MM.1S (cell line): ENCODE measurements at regions not wholly inside any gene's neighbourhood (a gene's known extent, or its start where the extent isn't known, plus 50 kb on each side); places are given as distances from the start of the nearest gene placed in this dataset.

Source experiments
- DNase-seq: peaks from one replicate; pipeline ENCODE4 v3.0.0-alpha.2; 2015
- H2AFZ ChIP-seq: fragments of 300-600 bp; sonication (generic); 2 replicates; pipeline ENCODE4 v1.6.0; 2016; ENCODE audit warnings: antibody characterized with exemption, low read length
- H3F3A ChIP-seq: fragments of 300-600 bp; sonication (generic); 2 replicates; pipeline ENCODE4 v1.6.1; 2016; ENCODE audit warnings: mild to moderate bottlenecking, antibody characterized with exemption, low read length, moderate library complexity, mixed read lengths; ENCODE audit not compliant: insufficient read depth
- H3K27ac ChIP-seq: fragments of 300-600 bp; sonication (generic); 2 replicates; pipeline ENCODE4 v1.5.1; 2016; ENCODE audit warnings: mild to moderate bottlenecking, low read length
- H3K27me3 ChIP-seq: fragments of 300-600 bp; sonication (generic); replicated peaks from 2 replicates; pipeline ENCODE4 v1.6.0; 2016; ENCODE audit warnings: low read length; ENCODE audit not compliant: insufficient read depth
- H3K36me3 ChIP-seq: fragments of 300-600 bp; sonication (generic); replicated peaks from 2 replicates; pipeline ENCODE4 v1.6.1; 2016; ENCODE audit warnings: mild to moderate bottlenecking, low read length, mixed read lengths; ENCODE audit not compliant: insufficient read depth
- H3K4me1 ChIP-seq: fragments of 300-600 bp; sonication (generic); 2 replicates; pipeline ENCODE4 v1.6.1; 2016; ENCODE audit warnings: low read length, mixed read lengths
- H3K4me2 ChIP-seq: fragments of 300-600 bp; sonication (generic); 2 replicates; pipeline ENCODE4 v1.6.0; 2016; ENCODE audit warnings: low read depth, low read length
- H3K4me3 ChIP-seq: fragments of 300-600 bp; sonication (generic); 2 replicates; pipeline ENCODE4 v1.5.1; 2016; ENCODE audit warnings: low read length, mixed read lengths
- H3K79me2 ChIP-seq: fragments of 300-600 bp; sonication (generic); 2 replicates; pipeline ENCODE4 v1.6.1; 2016; ENCODE audit warnings: mixed run types, low read length, mixed read lengths
- H3K9ac ChIP-seq: fragments of 300-600 bp; sonication (generic); 2 replicates; pipeline ENCODE4 v1.6.1; 2016; ENCODE audit warnings: low read length, mixed read lengths
- H3K9me2 ChIP-seq: fragments of 300-600 bp; sonication (generic); replicated peaks from 2 replicates; pipeline ENCODE4 v1.6.1; 2016; ENCODE audit warnings: mild to moderate bottlenecking, low read length, mixed read lengths; ENCODE audit not compliant: insufficient read depth
- H3K9me3 ChIP-seq: fragments of 300-600 bp; sonication (generic); replicated peaks from 2 replicates; pipeline ENCODE4 v1.6.1; 2016; ENCODE audit warnings: mild to moderate bottlenecking, low read length, mixed read lengths; ENCODE audit not compliant: insufficient read depth
- H4K20me1 ChIP-seq: fragments of 300-600 bp; sonication (generic); 2 replicates; pipeline ENCODE4 v1.6.1; 2016; ENCODE audit warnings: mild to moderate bottlenecking, low read length, moderate library complexity, mixed read lengths; ENCODE audit not compliant: insufficient read depth
- EZH2 ChIP-seq: fragments of 300-600 bp; sonication (generic); optimal IDR thresholded peaks from 2 replicates; pipeline ENCODE3; 2017; ENCODE audit warnings: low read depth, mild to moderate bottlenecking, antibody characterized with exemption, low read length, mixed read lengths
- EZH2phosphoT487 ChIP-seq: fragments of 300-600 bp; sonication (generic); IDR thresholded peaks from 2 replicates; pipeline ENCODE4 v1.6.1; 2018; ENCODE audit warnings: antibody characterized with exemption, low read length
- TF ChIP-seq, protein P1 (sequence below): fragments of 300-600 bp; sonication (generic); IDR thresholded peaks from 2 replicates; pipeline ENCODE4 v1.5.1; 2016; ENCODE audit warnings: antibody characterized with exemption, low read length, mixed read lengths

DNA sequence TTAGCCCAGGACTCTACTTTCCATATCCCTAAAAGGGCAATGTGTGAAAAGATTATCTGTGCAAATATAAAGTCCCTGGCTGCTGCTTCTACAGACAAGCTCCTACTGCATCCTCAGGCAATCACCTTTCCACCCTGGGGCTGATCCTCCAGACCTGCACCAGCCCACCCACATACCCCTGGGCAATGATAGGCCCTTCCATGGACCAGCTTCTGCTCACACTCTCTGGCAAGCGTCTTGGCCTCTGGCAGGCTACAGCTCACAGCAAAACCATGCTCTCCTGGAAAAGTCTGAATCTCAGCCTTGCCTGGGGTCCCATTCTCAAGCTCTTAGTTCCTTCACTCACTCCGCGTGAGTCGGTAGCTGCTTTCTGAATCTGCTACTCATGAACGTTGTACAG is 69.5 kb downstream of the IGLL5 start:
- H4K20me1 ChIP-seq: no peaks in the 10 kb centered on the region
- DNase-seq: no peak
- no peaks in the 10 kb centered on the region for H3K9me2 ChIP-seq
- no peaks in the 10 kb centered on the region for H3K79me2 ChIP-seq
- no peak overlapping the region for H3K9ac ChIP-seq
- no peak overlapping the region for H3K27ac ChIP-seq
- H2AFZ ChIP-seq: no peak overlapping the region
- no peak overlapping the region for H3K4me2 ChIP-seq
- no peak overlapping the region for H3K4me3 ChIP-seq
- no peaks in the 10 kb centered on the region for H3K9me3 ChIP-seq
- no peaks in the 10 kb centered on the region for H3K36me3 ChIP-seq
- TF ChIP-seq EZH2 (no peak), EZH2phosphoT487 (no peak)
- TF ChIP-seq, protein P1, sequence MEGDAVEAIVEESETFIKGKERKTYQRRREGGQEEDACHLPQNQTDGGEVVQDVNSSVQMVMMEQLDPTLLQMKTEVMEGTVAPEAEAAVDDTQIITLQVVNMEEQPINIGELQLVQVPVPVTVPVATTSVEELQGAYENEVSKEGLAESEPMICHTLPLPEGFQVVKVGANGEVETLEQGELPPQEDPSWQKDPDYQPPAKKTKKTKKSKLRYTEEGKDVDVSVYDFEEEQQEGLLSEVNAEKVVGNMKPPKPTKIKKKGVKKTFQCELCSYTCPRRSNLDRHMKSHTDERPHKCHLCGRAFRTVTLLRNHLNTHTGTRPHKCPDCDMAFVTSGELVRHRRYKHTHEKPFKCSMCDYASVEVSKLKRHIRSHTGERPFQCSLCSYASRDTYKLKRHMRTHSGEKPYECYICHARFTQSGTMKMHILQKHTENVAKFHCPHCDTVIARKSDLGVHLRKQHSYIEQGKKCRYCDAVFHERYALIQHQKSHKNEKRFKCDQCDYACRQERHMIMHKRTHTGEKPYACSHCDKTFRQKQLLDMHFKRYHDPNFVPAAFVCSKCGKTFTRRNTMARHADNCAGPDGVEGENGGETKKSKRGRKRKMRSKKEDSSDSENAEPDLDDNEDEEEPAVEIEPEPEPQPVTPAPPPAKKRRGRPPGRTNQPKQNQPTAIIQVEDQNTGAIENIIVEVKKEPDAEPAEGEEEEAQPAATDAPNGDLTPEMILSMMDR: no peak
- H3F3A ChIP-seq: peaks cover 13% of the 10 kb centered on the region
- H3K27me3 ChIP-seq: no peaks in the 10 kb centered on the region
- H3K4me1 ChIP-seq: peaks cover 44% of the 10 kb centered on the region

DNA sequence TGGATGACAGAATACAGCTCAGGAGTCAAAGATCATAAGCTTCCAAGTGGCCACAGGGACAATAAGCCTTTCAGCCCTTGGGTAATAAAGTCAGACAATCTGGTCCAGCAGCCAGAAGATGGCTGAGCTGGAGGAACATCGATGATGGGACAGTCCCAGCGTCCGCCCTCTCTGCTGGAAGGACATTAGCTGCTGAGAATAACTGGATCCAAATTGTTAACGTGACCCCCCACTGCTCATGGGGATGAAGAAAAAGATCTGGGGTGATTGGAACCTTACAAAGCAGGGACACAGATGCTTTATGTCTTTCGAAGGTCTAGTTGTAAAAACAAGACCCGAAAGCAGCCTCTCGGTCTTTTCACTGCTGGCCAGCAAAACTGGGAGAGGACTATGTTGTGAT is 71.0 kb downstream of the IGLL5 start:
- no peak for DNase-seq
- H3K27me3 ChIP-seq: no peaks in the 10 kb centered on the region
- H3K4me1 ChIP-seq: peaks cover 35% of the 10 kb centered on the region
- H3K4me3 ChIP-seq: no peak overlapping the region
- no peaks in the 10 kb centered on the region for H3K9me2 ChIP-seq
- H3K9me3 ChIP-seq: no peaks in the 10 kb centered on the region
- H3K9ac ChIP-seq: no peak overlapping the region
- H2AFZ ChIP-seq: no peak overlapping the region
- no peak overlapping the region for H3K4me2 ChIP-seq
- no peak overlapping the region for H3K27ac ChIP-seq
- no peaks in the 10 kb centered on the region for H3K36me3 ChIP-seq
- peaks cover 13% of the 10 kb centered on the region for H3F3A ChIP-seq
- H4K20me1 ChIP-seq: no peaks in the 10 kb centered on the region
- TF ChIP-seq EZH2phosphoT487 (no peak), EZH2 (no peak)
- TF ChIP-seq, protein P1: no peak
- H3K79me2 ChIP-seq: no peaks in the 10 kb centered on the region

DNA sequence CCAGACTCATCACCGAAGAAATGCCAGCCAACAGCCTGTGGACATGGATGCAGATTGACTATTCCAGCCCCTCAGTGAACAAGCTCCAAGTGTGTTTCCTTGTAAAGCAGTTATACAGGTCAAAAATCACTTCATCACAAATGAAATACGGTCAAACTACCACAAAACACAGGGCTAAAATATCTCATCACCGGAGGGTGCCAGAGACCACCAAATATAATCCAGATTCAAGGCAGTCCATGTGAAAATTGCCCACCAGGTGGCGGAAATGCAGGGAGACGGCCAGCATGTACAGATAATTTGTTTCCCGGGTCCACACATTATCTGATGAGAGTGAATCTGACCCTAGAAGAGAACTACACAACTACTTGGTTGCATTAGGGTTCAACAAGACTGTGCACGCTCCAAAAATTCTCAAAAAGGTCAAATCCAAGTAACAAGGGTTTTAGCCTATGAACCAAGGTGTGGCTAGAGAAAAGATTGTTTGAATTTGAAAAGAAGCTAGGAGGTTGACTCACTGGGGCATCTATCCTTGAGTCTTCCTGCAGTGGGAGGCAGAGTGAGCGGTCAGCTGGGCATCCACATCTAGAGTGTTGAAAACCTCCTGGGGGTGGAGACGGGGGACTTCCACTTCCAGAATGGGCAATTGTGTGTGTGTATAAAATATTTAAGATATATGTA is 71.7 kb downstream of the IGLL5 start:
- Histone ChIP-seq H3K79me2 (no peaks in the 10 kb centered on the region), H4K20me1 (no peaks in the 10 kb centered on the region), H3K27ac (no peak overlapping the region), H3K9me2 (no peaks in the 10 kb centered on the region), H3K4me2 (no peak overlapping the region), H3K36me3 (no peaks in the 10 kb centered on the region), H3K9ac (no peak overlapping the region), H3K4me3 (no peak overlapping the region), H3K9me3 (no peaks in the 10 kb centered on the region), H3K27me3 (no peaks in the 10 kb centered on the region), H2AFZ (no peak overlapping the region), H3F3A (peaks cover 12% of the 10 kb centered on the region), H3K4me1 (peaks cover 28% of the 10 kb centered on the region)
- no peak for TF ChIP-seq EZH2phosphoT487
- TF ChIP-seq, protein P1: peak; percentile 99
- peak; percentile 84 for DNase-seq
